K562 (cell line): ENCODE measurements at regions not wholly inside any gene's neighbourhood (a gene's known extent, or its start where the extent isn't known, plus 50 kb on each side); places are given as distances from the start of the nearest gene placed in this dataset.

ENCODE experiments used
- ATAC-seq: fragments of 200-7000 bp; cut with Tn5 transposase; 3 replicates; pipeline ENCODE4 v1.9.1; 2020; ENCODE audit warnings: moderate library complexity
- BruUV-seq: library from RNA; stranded (reverse); fragments of 400-500 nt; replicated peaks from 2 replicates; lab custom pipeline; 2021; lab: Mats Ljungman, UMichigan
- CTCF ChIA-PET: fragments of 300-600 bp; formaldehyde crosslinking; extraction: SDS; loops from one replicate; lab custom pipeline; 2021; ENCODE audit warnings: low intra/inter-chr PET ratio; lab: Yijun Ruan, JAX
- POLR2A ChIA-PET: fragments of 300-600, 350-650 bp; sonication (Branson Sonifier 250); formaldehyde crosslinking; extraction: SDS; loops from one replicate; lab custom pipeline; 2021; ENCODE audit warnings: antibody characterized with exemption, inconsistent platforms; lab: Yijun Ruan, JAX
- DNase-seq, 4 experiments: peaks; one replicate each; pipeline versions ENCODE4 v3.0.0 to v3.0.0-alpha.2; 2011 to 2018; ENCODE audit warnings: low spot score in 3 of 4, mixed read lengths in 3 of 4; ENCODE audit errors: extremely low read depth in 1 of 4
- FAIRE-seq: peaks from 2 replicates; lab custom pipeline; 2011; peaks lifted over from hg19 to GRCh38; lab: Jason Lieb, UNC
- H2AFZ ChIP-seq: 2 replicates; pipeline ENCODE4 v1.6.0; 2011; ENCODE audit warnings: low read depth, low read length, control low read depth, inconsistent platforms
- H3K27ac ChIP-seq: fragments of 200-600 bp; 3 replicates; pipeline ENCODE4 v1.8.0; 2011; ENCODE audit warnings: low read depth, mild to moderate bottlenecking, control low read depth, inconsistent platforms, low read length, moderate library complexity, mixed read lengths; ENCODE audit errors: extremely low read depth
- H3K27me3 ChIP-seq, 2 experiments: fragments of 300-600 bp in 1 of 2; 2 replicates in 1 of 2; 3 replicates in 1 of 2; pipeline versions ENCODE4 v1.6.0 to v1.8.0; 2011; ENCODE audit warnings: inconsistent platforms in 2 of 2, low read length in 2 of 2, mild to moderate bottlenecking in 1 of 2, mixed read lengths in 1 of 2, moderate library complexity in 1 of 2; ENCODE audit not compliant: control insufficient read depth in 2 of 2, insufficient read depth in 2 of 2
- H3K36me3 ChIP-seq: fragments of 300-600 bp; 3 replicates; pipeline ENCODE4 v1.8.0; 2011; ENCODE audit warnings: mild to moderate bottlenecking, low read length, inconsistent platforms; ENCODE audit not compliant: control insufficient read depth, insufficient read depth
- H3K4me1 ChIP-seq, 2 experiments: fragments of 200-600 bp in 1 of 2; replicated peaks in 1 of 2; 2 replicates in 1 of 2; 3 replicates in 1 of 2; pipeline versions ENCODE4 v1.5.1 to v1.8.0; 2011; ENCODE audit warnings: inconsistent platforms in 2 of 2, low read length in 2 of 2, mild to moderate bottlenecking in 1 of 2, mixed read lengths in 1 of 2, moderate library complexity in 1 of 2; ENCODE audit not compliant: control insufficient read depth in 2 of 2, insufficient read depth in 2 of 2
- H3K4me2 ChIP-seq: 2 replicates; pipeline ENCODE4 v1.6.1; 2011; ENCODE audit warnings: low read length, control low read depth, inconsistent platforms, mixed read lengths; ENCODE audit not compliant: insufficient read depth
- H3K4me3 ChIP-seq: fragments of 200-600 bp; sonication (generic), shearing (Covaris generic); 2 replicates; pipeline ENCODE4 v1.5.1; 2016; ENCODE audit warnings: control low read depth, inconsistent platforms
- H3K79me2 ChIP-seq: fragments of 200-600 bp; 3 replicates; pipeline ENCODE4 v1.8.0; 2011; ENCODE audit warnings: low read length, inconsistent platforms; ENCODE audit not compliant: control insufficient read depth, insufficient read depth
- H3K9ac ChIP-seq, 2 experiments: 2 replicates each; pipeline versions ENCODE4 v1.6.0 to v1.6.1; 2011; ENCODE audit warnings: low read depth in 2 of 2, low read length in 2 of 2, control low read depth in 1 of 2, inconsistent platforms in 1 of 2, mild to moderate bottlenecking in 1 of 2, mixed read lengths in 1 of 2; ENCODE audit not compliant: insufficient read depth in 1 of 2
- H3K9me1 ChIP-seq: one replicate; pipeline ENCODE4 v1.6.0; 2011; ENCODE audit warnings: inconsistent platforms, mild to moderate bottlenecking, low read length, moderate library complexity; ENCODE audit not compliant: control insufficient read depth, insufficient read depth
- H3K9me3 ChIP-seq: replicated peaks from 2 replicates; pipeline ENCODE4 v1.5.1; 2011; ENCODE audit warnings: low read depth, low read length, inconsistent platforms; ENCODE audit not compliant: control insufficient read depth, insufficient read depth
- H4K20me1 ChIP-seq: replicated peaks from 2 replicates; pipeline ENCODE4 v1.6.1; 2011; ENCODE audit warnings: low read length, inconsistent platforms, mixed read lengths; ENCODE audit not compliant: control insufficient read depth, insufficient read depth
- FOXM1 ChIP-seq, 2 experiments: fragments of 450-650 bp in 1 of 2; sonication (generic) in 1 of 2; formaldehyde crosslinking in 1 of 2; IDR thresholded peaks; 2 replicates each; pipeline versions ENCODE4 v1.6.1 to v1.9.0; 2017 to 2022; ENCODE audit warnings: low read depth in 2 of 2, mild to moderate bottlenecking in 2 of 2, missing genetic modification reagents in 1 of 2, moderate library complexity in 1 of 2
- HMBOX1 ChIP-seq: sonication (generic); IDR thresholded peaks from 2 replicates; pipeline ENCODE4 v1.6.1; 2016
- NR1H2 ChIP-seq: sonication (generic); formaldehyde crosslinking; IDR thresholded peaks from 2 replicates; pipeline ENCODE4 v1.4.0; 2020; ENCODE audit warnings: mild to moderate bottlenecking, missing genetic modification reagents
- SETDB1 ChIP-seq: IDR thresholded peaks from one replicate; pipeline ENCODE4 v1.6.1; 2012; ENCODE audit warnings: low read length, control low read depth, inconsistent platforms
- SNRNP70 ChIP-seq: fragments of 200-400 bp; formaldehyde crosslinking; optimal IDR thresholded peaks from 2 replicates; pipeline ENCODE3; 2017; ENCODE audit warnings: low read depth, low read length
- SPI1 ChIP-seq: IDR thresholded peaks from 2 replicates; pipeline ENCODE4 v1.6.1; 2011; ENCODE audit warnings: low read depth, low read length, control low read depth, borderline replicate concordance
- TAF9B ChIP-seq: fragments of 450-650 bp; IDR thresholded peaks from 2 replicates; pipeline ENCODE4 v1.6.1; 2018; ENCODE audit warnings: mild to moderate bottlenecking; ENCODE audit not compliant: partially characterized antibody
- XRCC4 ChIP-seq: IDR thresholded peaks from one replicate; pipeline ENCODE4 v1.6.1; 2011; ENCODE audit not compliant: insufficient read depth, insufficient read length; ENCODE audit errors: extremely low read depth
- ZEB2 ChIP-seq: fragments of 450-650 bp; IDR thresholded peaks from 2 replicates; pipeline ENCODE4 v1.6.1; 2016
- ZNF764 ChIP-seq: fragments of 250-450 bp; sonication (Bioruptor Pico); IDR thresholded peaks from 2 replicates; pipeline ENCODE4 v1.4.0; 2020; ENCODE audit warnings: low read depth, mild to moderate bottlenecking, moderate library complexity
- WGBS: fragments of 100-300 bp; shearing (Covaris generic); methylation state at CpG from one replicate; pipeline ENCODE4 v1.1.6; 2016; ENCODE audit warnings: low coverage, mixed read lengths; ENCODE audit not compliant: insufficient coverage; ENCODE audit errors: missing lambda C conversion rate; 5-methylcytosine and 5-hydroxymethylcytosine counted together
- in situ Hi-C: fragments of 300-500 bp; cut with MboI; formaldehyde crosslinking; loops from 4 replicates; pipeline ENCODE4 v1.15.0; 2018; ENCODE audit warnings: inconsistent platforms, mixed read lengths
- intact Hi-C: fragments of 100-400 bp; cut with micrococcal nuclease; formaldehyde crosslinking; loops from 2 replicates; pipeline ENCODE4 v1.14.2; 2022

GRCh38 chr4:181319629-181320028 is 923.6 kb upstream of the TENM3 start (continued):
- TF ChIP-seq ZNF764 (CRISPR knock-in tag) (no peak), NR1H2 (CRISPR knock-in tag) (no peak)

GRCh38 chr4:181323061-181323460 is 920.1 kb upstream of the TENM3 start:
- H3K36me3 ChIP-seq = no peaks in the 10 kb centered on the region
- no peaks in the 10 kb centered on the region for H3K79me2 ChIP-seq
- 0% methylated on average over 2 of the region's 2 CpGs for WGBS
- intact Hi-C loops = no loop called here
- no peak for ATAC-seq
- POLR2A ChIA-PET = no interaction called here
- H3K4me2 ChIP-seq = no peak overlapping the region
- no peaks in the 10 kb centered on the region; the same call in 1 of the 2 replicates for H3K9me3 ChIP-seq
- H3K4me1 ChIP-seq = no peaks in the 10 kb centered on the region
- TF ChIP-seq SPI1 (no peak), TAF9B (no peak), SNRNP70 (no peak), SETDB1 (no peak), ZEB2 (no peak), FOXM1 (IDR thresholded peaks at IDR 0.05; ENCODE audit: low read depth) (no peak), FOXM1 (CRISPR knock-in tag; IDR thresholded peaks at IDR 0.05; ENCODE audit: low read depth) (no peak), HMBOX1 (no peak), XRCC4 (no peak)
- TF ChIP-seq, all 486 proteins: peak for 0
- no peak overlapping the region for H3K9ac ChIP-seq
- CTCF ChIA-PET = no interaction called here
- FAIRE-seq = no peak
- no peak for DNase-seq
- in situ Hi-C loops = no loop called here
- no TSS peak for BruUV-seq
- H4K20me1 ChIP-seq = no peaks in the 10 kb centered on the region
- H3K4me3 ChIP-seq = no peak overlapping the region
- H3K9me1 ChIP-seq = no peaks in the 10 kb centered on the region
- H3K27ac ChIP-seq = no peak overlapping the region
- no peaks in the 10 kb centered on the region for H3K27me3 ChIP-seq
- H2AFZ ChIP-seq = no peak overlapping the region
